Transverse colon (tissue), 4 donors: ENCODE measurements at regions not wholly inside any gene's neighbourhood (a gene's known extent, or its start where the extent isn't known, plus 50 kb on each side); places are given as distances from the start of the nearest gene placed in this dataset.

Source experiments
- CTCF ChIP-seq, 5 experiments: fragments of 200-600 bp in 3 of 5; fragments of 450-650 bp in 2 of 5; sonication (generic) in 3 of 5; IDR thresholded peaks; 1 replicate in 2 of 5; 2 replicates in 3 of 5; pipeline ENCODE4 v1.5.1; 2016 to 2017; ENCODE audit warnings: antibody characterized with exemption in 5 of 5, inconsistent platforms in 3 of 5, mild to moderate bottlenecking in 2 of 5, moderate library complexity in 1 of 5
- EP300 ChIP-seq: sonication (generic); formaldehyde crosslinking; IDR thresholded peaks from one replicate; pipeline ENCODE4 v1.6.1; 2017; ENCODE audit warnings: antibody characterized with exemption, low read depth
- POLR2A ChIP-seq: fragments of 450-650 bp; IDR thresholded peaks from one replicate; pipeline ENCODE4 v1.6.1; 2016; ENCODE audit warnings: antibody characterized with exemption, mild to moderate bottlenecking, moderate library complexity
- POLR2AphosphoS5 ChIP-seq, 3 donors: sonication (generic); formaldehyde crosslinking; IDR thresholded peaks; one replicate each; pipeline ENCODE4 v1.6.1; 2016; ENCODE audit warnings: antibody characterized with exemption in 3 of 3

GRCh38 chr3:26015752-26016151 lies 225.9 kb downstream of the OXSM start:
- TF ChIP-seq CTCF (IDR thresholded peaks at IDR 0.05), result no peak
- no peak for TF ChIP-seq EP300
- TF ChIP-seq POLR2A, result no peak
- no peak for TF ChIP-seq POLR2AphosphoS5 (IDR thresholded peaks at IDR 0.05)
